HK-2 (cell line): ENCODE measurements at regions not wholly inside any gene's neighbourhood (a gene's known extent, or its start where the extent isn't known, plus 50 kb on each side); places are given as distances from the start of the nearest gene placed in this dataset.

Experiments used
- DNase-seq: peaks from one replicate; pipeline ENCODE4 v3.0.0-alpha.2; 2018; ENCODE audit not compliant: unreplicated experiment

DNA sequence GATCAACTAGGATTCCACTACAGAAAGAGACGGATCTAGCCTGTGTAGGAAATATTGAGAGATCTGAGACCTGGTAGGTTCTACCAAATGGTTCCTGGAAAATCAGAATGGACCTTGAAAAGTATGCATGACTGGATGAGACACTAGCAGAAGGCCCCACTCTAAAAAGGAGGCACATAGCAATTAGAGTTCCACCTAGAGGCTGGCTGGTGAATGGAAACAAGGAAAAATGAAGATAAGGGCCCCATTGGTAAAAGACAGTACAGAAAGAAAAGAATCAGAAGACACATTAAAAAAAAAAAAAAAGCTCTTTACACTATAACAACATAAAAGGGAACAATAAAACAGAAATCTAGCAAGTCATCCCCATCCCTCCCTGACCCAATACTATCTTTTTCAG lies 518.5 kb downstream of the NR2F1-AS1 start:
- no peak for DNase-seq

DNA sequence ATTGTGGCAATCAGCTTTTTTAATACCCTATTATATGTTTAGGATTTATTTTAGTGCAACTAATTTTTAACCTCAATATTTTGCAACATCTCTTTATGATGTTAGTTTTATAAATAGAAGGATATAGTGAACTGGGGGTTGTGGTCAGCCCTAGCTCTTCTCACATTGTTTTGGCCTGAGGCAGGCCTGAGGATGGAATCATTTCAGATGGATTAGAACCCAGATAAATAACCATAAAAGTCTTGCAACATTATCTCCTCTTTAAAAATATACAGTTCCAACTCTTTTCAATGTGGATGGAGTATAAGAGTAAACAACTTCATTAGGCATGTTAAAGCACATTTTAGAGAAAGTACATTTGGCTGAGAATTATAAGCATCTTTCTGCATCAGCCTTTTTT lies 522.7 kb downstream of the NR2F1-AS1 start:
- DNase-seq = no peak

GRCh38 chr5:93057311-93057710 lies 523.7 kb downstream of the NR2F1-AS1 start:
- no peak for DNase-seq

DNA sequence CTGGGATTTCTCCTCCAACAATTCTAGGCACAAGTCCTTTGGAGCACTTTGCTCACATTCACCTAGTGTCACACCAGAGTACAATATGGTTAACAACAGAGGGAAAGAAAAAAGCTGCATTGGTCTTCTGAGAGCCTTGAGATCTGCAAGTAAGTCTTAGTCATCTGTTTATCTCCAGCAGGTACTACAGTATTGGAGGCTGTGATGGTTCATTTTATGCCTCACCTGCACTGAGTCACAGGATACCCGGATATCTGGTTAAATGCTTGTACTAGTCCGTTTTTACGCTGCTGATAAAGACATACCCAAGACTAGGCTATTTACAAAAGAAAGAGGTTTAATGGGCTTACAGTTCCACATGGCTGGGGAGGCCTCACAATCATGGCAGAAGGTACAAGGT lies 525.0 kb downstream of the NR2F1-AS1 start:
- DNase-seq = no peak

GRCh38 chr5:93055561-93055960 lies 525.5 kb downstream of the NR2F1-AS1 start:
- DNase-seq = no peak

DNA sequence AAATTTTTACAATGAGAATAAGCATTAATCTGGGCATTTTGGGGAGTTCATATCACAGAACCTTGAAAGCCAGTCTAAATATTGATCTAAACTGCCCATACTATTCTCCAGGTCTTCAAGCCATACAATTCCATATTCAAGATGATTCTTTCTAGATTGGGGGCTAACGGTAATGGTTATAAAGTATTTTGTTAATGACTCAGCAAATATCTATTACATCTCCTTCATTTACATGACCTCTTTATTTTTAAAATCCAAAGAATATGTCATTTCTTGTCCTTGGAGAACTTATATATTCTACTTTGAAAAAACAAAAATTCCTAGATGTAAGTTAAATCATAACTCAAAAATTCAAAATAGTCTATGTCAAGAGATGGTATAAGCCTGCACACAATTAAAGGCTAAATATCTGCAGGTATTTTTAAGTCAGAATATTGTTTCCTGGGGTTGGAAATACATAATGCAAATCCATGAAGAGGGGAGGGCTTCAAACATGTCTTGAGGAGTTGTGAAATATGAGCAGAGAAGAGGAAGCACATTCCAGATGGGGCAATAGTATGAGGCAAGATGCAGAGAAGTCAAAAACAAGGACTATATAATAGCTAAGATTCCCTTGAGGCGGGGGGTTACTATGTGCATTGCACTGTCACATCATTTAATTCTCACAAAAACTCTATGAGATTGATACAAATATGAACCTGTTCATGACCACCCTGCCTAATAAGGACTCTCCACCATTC lies 526.4 kb downstream of the NR2F1-AS1 start:
- no peak for DNase-seq

DNA sequence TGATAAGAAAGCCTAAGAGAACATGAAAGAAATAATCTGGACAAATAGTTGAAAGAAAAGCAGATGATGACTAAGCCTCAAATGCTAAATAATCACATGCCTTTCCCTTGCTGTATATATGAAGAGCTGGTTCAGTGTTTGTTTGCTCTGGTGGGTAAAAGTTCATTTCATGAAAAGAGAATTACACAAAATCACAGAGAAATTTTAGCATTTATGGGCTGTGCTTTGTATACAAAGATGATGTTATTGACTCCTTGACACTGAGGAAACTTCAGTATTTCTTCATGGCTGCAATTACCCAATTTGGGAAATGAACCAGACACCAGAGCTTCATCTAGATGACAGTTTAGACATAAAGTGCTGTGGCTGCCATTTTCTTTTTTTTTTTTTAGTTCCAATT lies 527.2 kb downstream of the NR2F1-AS1 start:
- no peak for DNase-seq

DNA sequence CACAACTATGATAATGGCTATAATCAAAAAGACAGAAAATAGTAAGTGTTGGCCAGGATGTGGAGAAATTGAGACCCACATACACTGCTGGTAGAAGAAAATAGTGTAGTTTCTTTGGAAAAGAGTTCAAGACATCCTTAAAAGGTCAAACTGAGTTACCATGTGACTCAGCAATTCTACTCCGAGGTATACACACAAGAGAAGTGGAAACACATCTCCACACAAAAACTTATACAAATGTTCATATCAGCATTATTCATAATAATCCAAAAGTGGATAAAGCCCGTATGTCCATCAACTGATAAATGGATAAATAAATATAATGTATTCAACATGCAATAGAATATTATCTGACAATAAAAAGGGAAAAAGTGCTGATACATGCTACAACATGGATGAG lies 532.2 kb downstream of the NR2F1-AS1 start:
- DNase-seq = no peak

DNA sequence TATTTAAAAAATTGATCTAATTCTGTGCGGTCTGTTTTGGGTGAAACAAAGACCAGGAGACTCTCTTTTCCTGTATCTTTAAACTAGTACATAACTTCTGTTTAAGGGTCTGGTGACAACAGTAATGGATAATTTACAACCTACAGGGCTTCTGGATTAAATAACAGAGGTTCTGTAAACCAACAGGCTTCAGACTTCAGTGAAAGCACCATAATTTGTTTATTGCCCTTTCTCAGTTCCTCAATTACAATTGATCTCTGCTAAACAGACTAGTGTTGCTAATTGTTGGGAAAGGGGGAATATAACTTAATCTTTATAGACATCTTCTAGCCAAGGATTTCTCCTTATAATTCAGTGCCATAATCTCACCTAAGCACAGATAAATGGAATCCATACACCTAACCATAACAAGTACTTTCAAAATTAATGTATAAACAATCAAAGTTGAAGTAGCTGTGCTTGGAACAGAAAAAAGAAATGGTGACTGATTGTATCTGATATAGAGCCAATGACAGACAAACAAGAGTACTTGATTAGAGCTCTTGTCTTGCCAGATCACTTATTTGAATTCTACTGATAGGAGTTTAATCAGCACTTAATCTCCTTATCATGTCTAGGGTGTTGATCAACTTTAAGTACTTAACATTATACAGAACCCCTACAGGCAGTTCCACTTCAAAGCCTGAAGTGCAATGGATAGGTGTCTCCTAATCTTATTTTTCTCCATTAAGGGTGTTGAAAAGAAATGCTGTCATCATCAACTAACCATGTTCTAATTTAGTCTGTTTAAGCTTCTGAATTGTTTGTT lies 536.0 kb downstream of the NR2F1-AS1 start:
- DNase-seq = no peak

DNA sequence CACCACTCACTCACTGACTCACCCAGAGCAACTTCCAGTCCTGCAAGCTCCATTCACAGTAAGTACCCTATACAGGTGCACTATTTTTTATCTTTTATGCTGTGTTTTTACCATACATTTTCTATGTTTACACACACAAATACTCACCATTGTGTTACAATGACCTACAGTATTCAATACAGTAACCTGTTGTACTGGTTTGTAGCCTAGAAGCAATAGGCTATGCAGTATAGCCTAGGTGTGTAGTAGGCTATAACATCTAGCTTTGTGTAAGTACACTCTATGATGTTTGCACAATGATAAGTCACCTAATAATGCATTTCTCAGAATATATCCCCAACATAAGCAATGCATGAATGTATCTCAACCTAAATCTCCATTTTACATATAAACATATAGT lies 541.1 kb downstream of the NR2F1-AS1 start:
- DNase-seq = no peak

DNA sequence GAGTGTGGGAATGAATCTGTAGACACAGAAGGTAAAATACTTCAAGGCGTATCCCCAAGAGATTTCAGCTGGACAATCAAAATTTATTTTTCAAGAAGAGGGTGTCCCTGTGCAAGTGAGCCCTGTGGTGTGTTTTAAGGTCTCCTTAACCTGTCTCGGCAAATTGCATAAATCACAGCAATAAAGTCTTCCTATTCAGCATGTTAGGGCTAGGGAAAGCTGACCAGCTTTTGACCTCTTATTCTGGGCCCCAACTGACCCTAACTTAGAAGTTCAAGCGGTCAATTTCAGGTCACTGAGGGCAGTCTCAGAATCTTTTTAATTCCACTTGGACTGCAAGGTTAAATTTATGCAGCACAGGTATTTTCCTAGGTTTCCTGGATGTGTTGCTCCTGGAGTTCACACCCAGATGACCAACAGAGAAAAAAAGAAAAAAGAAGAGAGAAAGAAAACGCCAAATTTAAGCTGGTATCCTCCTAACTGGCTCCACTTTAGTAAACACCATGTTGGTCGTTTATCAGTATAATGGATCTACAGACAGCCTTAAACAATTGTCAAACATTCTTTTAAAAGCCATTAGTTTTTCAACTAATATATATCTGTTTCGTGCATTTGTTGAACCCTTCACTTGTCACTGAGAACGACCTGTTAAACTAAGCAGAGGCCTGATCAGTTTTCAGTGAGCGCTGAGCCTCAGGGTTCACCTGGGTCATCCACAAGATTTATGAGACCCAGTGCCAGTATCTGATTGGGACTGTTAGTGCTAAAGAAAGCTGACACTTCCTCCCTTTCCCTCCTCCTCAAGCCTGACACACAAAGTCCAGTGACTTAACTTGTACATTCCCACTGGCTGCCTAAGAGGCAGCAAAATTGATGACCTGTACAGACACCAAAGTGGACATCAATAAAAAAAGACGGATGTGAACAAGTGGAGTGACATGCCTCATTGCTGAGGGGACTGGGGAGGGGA lies 546.1 kb downstream of the NR2F1-AS1 start:
- no peak for DNase-seq

DNA sequence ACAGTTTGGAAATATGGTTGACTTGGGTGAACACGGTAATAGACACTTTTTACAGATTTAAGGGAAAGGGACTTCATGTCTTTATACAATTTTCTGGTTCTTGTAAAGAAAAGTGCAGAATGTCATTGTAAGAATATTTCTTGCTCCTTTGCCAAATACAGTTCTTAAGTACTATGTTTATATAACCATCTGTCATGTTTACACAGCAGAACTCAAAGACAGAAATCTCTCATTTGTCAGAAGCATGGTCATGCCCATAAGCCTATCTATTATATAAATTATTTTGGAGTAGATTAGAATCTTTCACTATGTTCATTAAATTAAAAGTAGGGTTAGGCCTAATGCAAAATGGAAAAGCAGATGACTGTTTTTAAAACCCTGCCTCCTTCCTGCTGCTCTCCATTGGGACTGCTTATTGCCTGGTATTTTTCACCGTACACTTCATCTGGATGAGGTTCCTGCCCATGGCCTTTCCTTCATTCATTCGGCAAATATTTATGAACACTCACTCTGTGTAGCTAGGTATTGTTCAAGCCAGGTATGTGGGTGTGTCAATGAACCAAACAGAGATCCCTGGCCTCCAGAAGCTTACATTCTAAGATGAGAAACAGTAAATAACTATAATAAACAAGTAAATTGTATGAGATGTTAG lies 558.1 kb downstream of the NR2F1-AS1 start:
- no peak for DNase-seq

GRCh38 chr5:93022211-93022610 lies 558.8 kb downstream of the NR2F1-AS1 start:
- DNase-seq = no peak

GRCh38 chr5:93019896-93020295 lies 561.1 kb downstream of the NR2F1-AS1 start:
- DNase-seq = no peak

- DNase-seq = no peak
Observed at GRCh38 chr5:93018461-93018860, 562.6 kb downstream of the NR2F1-AS1 start.

GRCh38 chr5:93017849-93018248 lies 563.2 kb downstream of the NR2F1-AS1 start:
- DNase-seq = no peak

DNA sequence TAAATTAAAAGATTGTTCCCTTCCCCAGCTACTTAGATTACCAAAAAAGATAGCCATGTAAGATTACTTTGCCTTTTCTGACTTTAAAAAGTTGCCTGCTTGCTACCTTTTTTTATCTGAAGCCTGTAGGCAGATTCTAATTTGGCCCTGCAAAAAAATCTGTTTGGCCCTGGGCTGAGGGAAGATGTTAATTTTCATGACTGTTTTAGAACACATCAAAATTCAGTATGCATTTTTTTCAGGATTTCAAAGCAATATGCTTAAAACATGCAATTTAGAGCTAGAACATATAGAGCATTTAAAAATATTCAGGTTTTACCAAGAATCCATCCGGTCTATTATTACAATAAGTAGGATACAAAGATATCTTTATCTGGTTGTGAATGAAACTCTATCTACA lies 563.6 kb downstream of the NR2F1-AS1 start:
- DNase-seq = no peak

- DNase-seq = no peak
Observed at GRCh38 chr5:93010616-93011015, 570.4 kb downstream of the NR2F1-AS1 start.

DNA sequence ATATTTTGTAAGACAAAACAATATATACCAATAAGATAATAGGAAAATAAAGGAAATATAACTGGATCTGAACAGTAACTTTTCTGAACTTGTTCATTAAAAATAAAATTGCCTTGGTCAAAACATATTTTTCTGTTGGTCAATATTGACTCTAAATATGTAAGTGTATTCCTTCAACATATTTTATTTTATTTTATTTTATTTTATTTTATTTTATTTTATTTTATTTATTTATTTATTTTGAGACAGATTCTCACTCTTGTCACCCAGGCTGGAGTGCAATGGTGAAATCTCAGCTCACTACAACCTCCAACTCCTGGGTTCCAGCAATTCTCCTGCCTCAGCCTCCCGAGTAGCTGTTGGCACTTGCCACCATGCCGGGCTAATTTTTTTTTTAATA lies 571.0 kb downstream of the NR2F1-AS1 start:
- no peak for DNase-seq

DNA sequence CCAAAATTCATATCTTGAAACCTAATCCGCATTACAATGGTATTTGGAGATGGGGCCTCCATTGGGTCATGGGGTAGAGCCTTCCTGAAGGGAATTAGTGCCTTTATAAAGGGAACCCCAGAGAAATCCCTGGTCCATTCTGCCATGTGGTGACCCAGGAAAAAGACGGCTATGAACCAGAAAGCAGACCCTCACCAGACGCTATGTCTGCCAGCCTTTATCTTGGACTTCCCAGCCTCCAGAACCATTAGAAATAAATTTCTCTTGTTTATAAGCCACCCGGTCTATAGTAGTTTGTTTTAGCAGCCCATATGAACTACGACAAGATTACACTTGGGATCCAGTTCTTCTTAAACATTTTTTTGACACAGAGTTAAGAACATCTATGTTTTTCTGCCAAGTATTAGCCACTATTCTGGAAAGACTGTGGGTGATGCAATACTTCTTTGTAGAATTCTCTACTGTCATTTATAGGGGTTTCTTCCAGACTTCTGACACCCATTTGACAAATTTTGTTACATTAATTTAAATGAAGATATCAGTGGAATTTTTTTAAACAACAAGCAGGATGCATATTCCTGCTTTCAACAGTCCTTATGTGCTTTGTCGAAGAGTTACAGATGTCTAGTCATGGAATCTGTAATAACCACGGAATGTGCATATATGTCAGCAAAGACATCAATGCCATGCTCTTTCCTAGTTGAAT lies 572.4 kb downstream of the NR2F1-AS1 start:
- DNase-seq = no peak

DNA sequence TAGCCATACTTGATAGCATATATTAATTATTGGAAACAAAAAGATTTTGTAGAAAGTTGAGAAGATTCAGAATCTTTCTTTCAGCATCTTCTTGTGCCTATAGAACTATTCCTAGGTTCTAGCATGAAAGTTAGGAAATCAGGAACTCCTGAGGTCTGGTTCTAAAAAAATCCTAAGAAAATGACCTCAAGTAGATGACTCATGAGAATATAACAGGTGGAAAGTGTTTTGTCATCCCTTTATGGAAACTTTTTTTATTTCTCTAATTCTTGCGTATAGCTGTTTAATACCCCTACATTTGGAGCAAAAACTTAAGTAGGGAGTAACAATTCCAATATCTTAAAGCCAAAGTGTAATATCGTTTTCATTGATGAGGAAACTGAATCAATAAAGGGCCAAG lies 574.1 kb downstream of the NR2F1-AS1 start:
- no peak for DNase-seq
